DND-41 (cell line): ENCODE measurements at regions not wholly inside any gene's neighbourhood (a gene's known extent, or its start where the extent isn't known, plus 50 kb on each side); places are given as distances from the start of the nearest gene placed in this dataset.

Source experiments
- ATAC-seq: fragments of 200-7000 bp; cut with Tn5 transposase; 3 replicates; pipeline ENCODE4 v1.9.1; 2021; ENCODE audit warnings: low read depth; ENCODE audit not compliant: insufficient read depth
- DNase-seq: peaks from one replicate; pipeline ENCODE4 v3.0.0-alpha.2; 2020
- H2AFZ ChIP-seq: 2 replicates; pipeline ENCODE4 v1.6.0; 2012; ENCODE audit warnings: low read depth, low read length
- H3K27ac ChIP-seq: 2 replicates; pipeline ENCODE4 v1.5.1; 2012; ENCODE audit warnings: low read length, inconsistent platforms
- H3K27me3 ChIP-seq: fragments of 200-600 bp; sonication (generic); 2 replicates; pipeline ENCODE4 v1.6.0; 2012; ENCODE audit warnings: low read length, mild to moderate bottlenecking, inconsistent platforms; ENCODE audit not compliant: insufficient read depth, poor library complexity
- H3K36me3 ChIP-seq: 2 replicates; pipeline ENCODE4 v1.5.1; 2012; ENCODE audit warnings: low read length, inconsistent platforms; ENCODE audit not compliant: insufficient read depth
- H3K4me1 ChIP-seq: 2 replicates; pipeline ENCODE4 v1.5.1; 2012; ENCODE audit warnings: mild to moderate bottlenecking, low read length; ENCODE audit not compliant: insufficient read depth
- H3K4me2 ChIP-seq: 2 replicates; pipeline ENCODE4 v1.6.0; 2012; ENCODE audit warnings: mild to moderate bottlenecking, moderate library complexity, low read length, inconsistent platforms; ENCODE audit not compliant: insufficient read depth
- H3K4me3 ChIP-seq, 2 experiments: fragments of 200-600 bp in 1 of 2; shearing (Covaris generic) in 1 of 2; 2 replicates each; pipeline ENCODE4 v1.5.1; 2012 to 2016; ENCODE audit warnings: inconsistent platforms in 2 of 2, low read length in 2 of 2, mild to moderate bottlenecking in 2 of 2, low read depth in 1 of 2, moderate library complexity in 1 of 2
- H3K79me2 ChIP-seq: 2 replicates; pipeline ENCODE4 v1.6.0; 2012; ENCODE audit warnings: low read length, inconsistent platforms; ENCODE audit not compliant: insufficient read depth
- H3K9ac ChIP-seq: 2 replicates; pipeline ENCODE4 v1.6.0; 2012; ENCODE audit warnings: low read depth, mild to moderate bottlenecking, inconsistent platforms, low read length, moderate library complexity
- H3K9me3 ChIP-seq: 2 replicates; pipeline ENCODE4 v1.5.1; 2012; ENCODE audit warnings: low read length, moderate library complexity, mild to moderate bottlenecking, inconsistent platforms; ENCODE audit not compliant: insufficient read depth, severe bottlenecking
- H4K20me1 ChIP-seq: 2 replicates; pipeline ENCODE4 v1.6.0; 2012; ENCODE audit warnings: low read length; ENCODE audit not compliant: insufficient read depth
- EZH2 ChIP-seq: IDR thresholded peaks from 3 replicates; pipeline ENCODE4 v1.6.1; 2012; ENCODE audit warnings: borderline replicate concordance, low read depth, mild to moderate bottlenecking, moderate library complexity, low read length, inconsistent platforms; ENCODE audit not compliant: severe bottlenecking
- TF ChIP-seq, protein P1 (sequence below): IDR thresholded peaks from 2 replicates; pipeline ENCODE4 v1.5.1; 2012; ENCODE audit warnings: borderline replicate concordance, low read length, moderate library complexity, mild to moderate bottlenecking; ENCODE audit not compliant: poor library complexity, severe bottlenecking; ENCODE audit errors: extremely low read depth

DNA sequence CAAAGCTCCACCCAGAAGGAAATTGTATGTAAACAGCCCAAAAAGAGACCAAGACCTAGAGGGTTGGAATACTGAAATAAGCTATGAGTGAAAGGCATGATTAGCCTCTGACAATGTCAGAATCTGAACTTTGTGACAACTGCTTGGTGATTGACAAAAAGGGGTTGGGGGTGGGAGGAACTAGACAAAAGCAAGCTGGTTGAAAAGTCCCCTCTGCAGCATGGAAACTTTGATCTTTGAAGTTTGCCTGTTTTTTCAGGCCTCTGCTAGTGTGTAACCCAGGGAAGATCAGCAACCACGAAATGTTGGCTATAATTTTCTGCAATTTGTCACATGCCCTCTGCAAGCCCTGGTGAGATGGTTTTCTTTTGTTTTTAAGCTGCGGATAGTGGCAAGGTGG, 104.8 kb upstream of the SLC25A13 start:
- H3K4me3 ChIP-seq = no peak overlapping the region
- no peaks in the 10 kb centered on the region for H3K9me3 ChIP-seq
- H3K27ac ChIP-seq = no peak overlapping the region
- ATAC-seq (no peak), DNase-seq (no peak)
- H3K36me3 ChIP-seq = no peaks in the 10 kb centered on the region
- TF ChIP-seq EZH2 = no peak
- TF ChIP-seq, protein P1, sequence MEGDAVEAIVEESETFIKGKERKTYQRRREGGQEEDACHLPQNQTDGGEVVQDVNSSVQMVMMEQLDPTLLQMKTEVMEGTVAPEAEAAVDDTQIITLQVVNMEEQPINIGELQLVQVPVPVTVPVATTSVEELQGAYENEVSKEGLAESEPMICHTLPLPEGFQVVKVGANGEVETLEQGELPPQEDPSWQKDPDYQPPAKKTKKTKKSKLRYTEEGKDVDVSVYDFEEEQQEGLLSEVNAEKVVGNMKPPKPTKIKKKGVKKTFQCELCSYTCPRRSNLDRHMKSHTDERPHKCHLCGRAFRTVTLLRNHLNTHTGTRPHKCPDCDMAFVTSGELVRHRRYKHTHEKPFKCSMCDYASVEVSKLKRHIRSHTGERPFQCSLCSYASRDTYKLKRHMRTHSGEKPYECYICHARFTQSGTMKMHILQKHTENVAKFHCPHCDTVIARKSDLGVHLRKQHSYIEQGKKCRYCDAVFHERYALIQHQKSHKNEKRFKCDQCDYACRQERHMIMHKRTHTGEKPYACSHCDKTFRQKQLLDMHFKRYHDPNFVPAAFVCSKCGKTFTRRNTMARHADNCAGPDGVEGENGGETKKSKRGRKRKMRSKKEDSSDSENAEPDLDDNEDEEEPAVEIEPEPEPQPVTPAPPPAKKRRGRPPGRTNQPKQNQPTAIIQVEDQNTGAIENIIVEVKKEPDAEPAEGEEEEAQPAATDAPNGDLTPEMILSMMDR = no peak
- no peaks in the 10 kb centered on the region for H3K79me2 ChIP-seq
- H4K20me1 ChIP-seq = no peaks in the 10 kb centered on the region
- H2AFZ ChIP-seq = no peak overlapping the region
- H3K27me3 ChIP-seq = no peaks in the 10 kb centered on the region
- no peaks in the 10 kb centered on the region for H3K4me1 ChIP-seq
- H3K9ac ChIP-seq = no peak overlapping the region
- H3K4me2 ChIP-seq = no peak overlapping the region

DNA sequence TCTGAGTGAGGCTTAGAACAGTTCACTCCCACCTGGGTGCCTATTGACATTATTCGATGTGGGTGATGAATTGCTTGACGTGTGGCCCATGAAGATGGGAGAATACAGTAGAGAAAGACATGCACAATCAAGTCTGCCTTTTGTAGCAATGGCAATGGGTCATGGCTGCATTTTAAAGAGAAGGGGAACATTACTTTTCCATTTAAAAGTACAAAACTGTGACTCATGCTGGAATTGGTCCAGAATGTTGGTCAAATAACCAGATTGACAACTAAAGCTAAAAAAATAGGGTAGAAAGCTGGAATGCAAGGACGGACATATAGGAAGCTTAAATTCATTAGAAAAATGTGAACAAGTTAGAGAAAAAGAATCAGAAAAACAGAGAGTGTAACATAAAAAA, 104.1 kb upstream of the SLC25A13 start:
- DNase-seq (no peak), ATAC-seq (no peak)
- Histone ChIP-seq H3K4me1 (no peaks in the 10 kb centered on the region), H3K9ac (no peak overlapping the region), H3K9me3 (no peaks in the 10 kb centered on the region), H3K36me3 (no peaks in the 10 kb centered on the region), H3K4me2 (no peak overlapping the region), H3K79me2 (no peaks in the 10 kb centered on the region), H3K4me3 (no peak overlapping the region), H2AFZ (no peak overlapping the region), H3K27ac (no peak overlapping the region), H4K20me1 (no peaks in the 10 kb centered on the region), H3K27me3 (no peaks in the 10 kb centered on the region)
- TF ChIP-seq, protein P1 = no peak
- no peak for TF ChIP-seq EZH2

DNA sequence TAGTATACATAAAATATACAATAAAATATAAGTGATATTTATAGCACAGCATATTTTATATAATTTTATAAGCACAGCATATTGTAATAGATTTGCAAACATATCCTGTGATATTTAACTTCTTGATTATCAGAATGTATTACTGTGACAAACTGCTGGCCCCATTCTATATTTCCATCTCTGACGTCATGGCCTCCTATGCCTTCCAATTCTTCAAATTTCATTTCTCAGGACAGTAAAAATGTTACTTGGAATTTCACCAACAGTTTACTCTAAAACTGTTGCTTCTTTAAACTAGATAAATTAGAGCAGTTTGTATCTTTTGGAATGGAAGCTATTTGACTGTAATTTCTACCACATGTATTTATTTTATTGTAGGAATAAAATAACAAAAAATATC, 102.5 kb upstream of the SLC25A13 start:
- Histone ChIP-seq H3K27me3 (no peaks in the 10 kb centered on the region), H2AFZ (no peak overlapping the region), H3K9me3 (no peaks in the 10 kb centered on the region), H3K4me2 (no peak overlapping the region), H3K79me2 (no peaks in the 10 kb centered on the region), H3K9ac (no peak overlapping the region), H3K4me1 (no peaks in the 10 kb centered on the region), H3K36me3 (no peaks in the 10 kb centered on the region), H4K20me1 (no peaks in the 10 kb centered on the region), H3K27ac (no peak overlapping the region), H3K4me3 (no peak overlapping the region)
- DNase-seq (no peak), ATAC-seq (no peak)
- TF ChIP-seq, protein P1 = no peak
- TF ChIP-seq EZH2 = no peak

DNA sequence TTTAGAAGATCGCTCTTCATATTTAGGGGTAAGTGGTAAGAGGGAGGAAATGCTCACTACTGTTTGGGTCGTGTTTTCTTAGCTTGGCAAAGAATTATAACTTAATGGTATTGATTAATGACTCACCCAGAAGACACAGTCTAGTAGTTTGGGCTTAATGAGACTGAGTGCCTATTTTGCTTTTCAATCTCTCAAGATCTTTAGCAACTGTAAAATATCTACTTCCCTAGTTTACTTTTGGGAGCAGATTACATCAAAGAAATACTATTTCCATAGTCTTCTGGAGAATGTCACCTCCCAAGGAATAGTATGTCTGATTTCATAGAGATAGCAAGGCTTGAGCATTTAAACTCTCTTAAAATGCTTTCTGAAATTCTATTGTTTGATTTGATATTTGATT, 100.5 kb upstream of the SLC25A13 start:
- H3K4me1 ChIP-seq = no peaks in the 10 kb centered on the region
- H4K20me1 ChIP-seq = no peaks in the 10 kb centered on the region
- no peak overlapping the region for H3K27ac ChIP-seq
- no peak overlapping the region for H3K9ac ChIP-seq
- no peaks in the 10 kb centered on the region for H3K27me3 ChIP-seq
- no peak for DNase-seq
- H3K4me3 ChIP-seq = no peak overlapping the region
- H3K79me2 ChIP-seq = no peaks in the 10 kb centered on the region
- TF ChIP-seq, protein P1 = no peak
- no peak for TF ChIP-seq EZH2
- H2AFZ ChIP-seq = no peak overlapping the region
- ATAC-seq = no peak
- no peak overlapping the region for H3K4me2 ChIP-seq
- H3K9me3 ChIP-seq = no peaks in the 10 kb centered on the region
- no peaks in the 10 kb centered on the region for H3K36me3 ChIP-seq
